ENCODE measurements at regions not wholly inside any gene's neighbourhood (a gene's known extent, or its start where the extent isn't known, plus 50 kb on each side); places are given as distances from the start of the nearest gene placed in this dataset.

DNA sequence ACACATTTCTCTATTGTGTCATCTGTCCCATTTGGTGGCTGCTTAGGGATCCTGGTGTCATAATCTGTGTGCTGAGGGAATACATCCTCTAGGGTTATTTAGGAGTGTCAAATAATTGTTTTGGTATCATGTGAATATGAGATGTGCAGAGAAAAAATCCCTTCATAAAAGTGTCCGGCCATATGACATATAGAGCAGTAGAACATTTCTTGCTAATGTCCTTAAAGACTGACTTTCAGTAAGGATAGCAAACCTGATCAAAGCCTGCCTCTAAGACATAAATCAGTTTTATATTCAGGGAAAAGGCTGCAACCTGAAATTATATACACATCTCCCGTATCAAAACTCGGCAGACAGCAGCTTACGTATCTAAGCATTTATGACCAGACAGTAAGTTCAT lies 211.6 kb downstream of the ADAM29 start:
- intact Hi-C loops (cut with DNase I; ENCODE audit: low total_unique reads), result no loop called here
- Histone ChIP-seq H3K36me3 (ENCODE audit: low read depth, missing control alignments) (no peaks in the 10 kb centered on the region), H3K9me3 (no peaks in the 10 kb centered on the region), H3K4me1 (no peaks in the 10 kb centered on the region), H3K4me3 (no peak overlapping the region), H3K27ac (no peak overlapping the region), H3K27me3 (no peaks in the 10 kb centered on the region)
- DNase-seq, result no peak
- 46 to 69% methylated on average over 4 of the region's 4 CpGs for WGBS, 2 donors
- TF ChIP-seq CTCF (IDR thresholded peaks at IDR 0.05) (no peak), POLR2A (IDR thresholded peaks at IDR 0.05) (no peak)

DNA sequence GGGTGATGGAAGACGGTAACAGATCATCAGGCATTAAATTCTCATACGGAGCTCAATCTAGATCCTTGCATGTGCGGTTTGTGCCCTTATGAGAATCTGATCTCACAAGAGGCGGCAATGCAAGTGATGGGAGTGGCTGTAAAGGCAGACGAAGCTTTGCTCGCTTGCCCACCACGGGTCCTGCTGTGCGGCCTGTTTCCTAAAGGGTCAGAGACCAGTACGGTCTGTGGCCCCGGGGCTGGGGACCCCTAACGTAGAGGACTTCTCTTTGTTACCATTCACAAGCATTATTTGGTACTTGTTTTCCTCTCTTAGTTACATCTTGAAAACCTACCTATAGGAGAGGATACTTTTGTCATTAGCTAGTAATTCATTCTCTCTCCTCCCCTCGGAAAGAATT lies 221.0 kb downstream of the ADAM29 start:
- DNase-seq, result no peak
- intact Hi-C loops (cut with DNase I; ENCODE audit: low total_unique reads), result no loop called here
- Histone ChIP-seq H3K4me3 (no peak overlapping the region), H3K9me3 (no peaks in the 10 kb centered on the region), H3K27me3 (no peaks in the 10 kb centered on the region), H3K4me1 (no peaks in the 10 kb centered on the region), H3K36me3 (ENCODE audit: low read depth, missing control alignments) (no peaks in the 10 kb centered on the region), H3K27ac (no peak overlapping the region)
- TF ChIP-seq POLR2A (IDR thresholded peaks at IDR 0.05) (no peak), CTCF (IDR thresholded peaks at IDR 0.05) (no peak)
- WGBS, 2 donors, result 71 to 78% methylated on average over 12 of the region's 12 CpGs

GRCh38 chr4:175143116-175143515 lies 225.0 kb downstream of the ADAM29 start:
- Histone ChIP-seq H3K9me3 (no peaks in the 10 kb centered on the region), H3K36me3 (ENCODE audit: low read depth, missing control alignments) (no peaks in the 10 kb centered on the region), H3K4me1 (no peaks in the 10 kb centered on the region), H3K4me3 (no peak overlapping the region), H3K27me3 (no peaks in the 10 kb centered on the region), H3K27ac (no peak overlapping the region)
- intact Hi-C loops (cut with DNase I; ENCODE audit: low total_unique reads), result no loop called here
- no peak for DNase-seq
- TF ChIP-seq CTCF (IDR thresholded peaks at IDR 0.05) (no peak), POLR2A (IDR thresholded peaks at IDR 0.05) (no peak)

- DNase-seq, result peak; percentile 31
- no peaks in the 10 kb centered on the region for H3K4me1 ChIP-seq
- H3K27me3 ChIP-seq, result no peaks in the 10 kb centered on the region
- H3K9me3 ChIP-seq, result no peaks in the 10 kb centered on the region
- no peaks in the 10 kb centered on the region for H3K36me3 ChIP-seq (ENCODE audit: low read depth, missing control alignments)
- H3K27ac ChIP-seq, result no peak overlapping the region
- peak overlapping the region; percentile 39 to 48 for H3K4me3 ChIP-seq
- intact Hi-C loops (cut with DNase I; ENCODE audit: low total_unique reads), result no loop called here
- TF ChIP-seq CTCF (IDR thresholded peaks at IDR 0.05) (no peak), POLR2A (IDR thresholded peaks at IDR 0.05) (no peak)
- 58 to 66% methylated on average over 12 to 14 of the region's 14 CpGs for WGBS, 2 donors
Measured at GRCh38 chr4:175146799-175147198, 228.6 kb downstream of the ADAM29 start.

DNA sequence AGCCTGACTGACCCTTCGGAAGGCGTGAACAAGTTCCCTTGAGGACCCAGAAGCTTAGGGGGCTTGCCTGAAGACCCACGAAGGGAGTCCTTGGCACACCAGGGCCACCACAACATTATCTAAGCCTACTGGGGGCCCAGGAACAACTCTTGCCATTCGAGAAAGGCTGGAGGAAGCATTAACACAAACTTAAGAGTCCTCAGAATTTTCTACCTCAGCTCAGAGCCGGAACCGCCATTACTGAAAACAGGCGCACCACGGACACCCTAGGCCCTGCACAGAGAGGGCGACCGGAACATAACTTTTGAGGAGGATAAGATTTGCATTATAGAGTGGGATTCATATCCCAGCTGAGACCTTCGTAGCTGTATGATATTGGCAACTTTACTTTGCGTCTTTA lies 229.1 kb downstream of the ADAM29 start:
- Histone ChIP-seq H3K27ac (no peak overlapping the region), H3K36me3 (ENCODE audit: low read depth, missing control alignments) (no peaks in the 10 kb centered on the region), H3K27me3 (no peaks in the 10 kb centered on the region), H3K9me3 (no peaks in the 10 kb centered on the region), H3K4me3 (peak overlapping the region; percentile 39 to 48), H3K4me1 (no peaks in the 10 kb centered on the region)
- peak; percentile 28 for DNase-seq
- 51 to 76% methylated on average over 12 of the region's 12 CpGs for WGBS, 2 donors
- intact Hi-C loops (cut with DNase I; ENCODE audit: low total_unique reads), result no loop called here
- TF ChIP-seq POLR2A (IDR thresholded peaks at IDR 0.05), result no peak
- TF ChIP-seq CTCF (IDR thresholded peaks at IDR 0.05), result no peak

Measured in testis (tissue), 2 donors.